ENCODE measurements at regions not wholly inside any gene's neighbourhood (a gene's known extent, or its start where the extent isn't known, plus 50 kb on each side); places are given as distances from the start of the nearest gene placed in this dataset.

DNA sequence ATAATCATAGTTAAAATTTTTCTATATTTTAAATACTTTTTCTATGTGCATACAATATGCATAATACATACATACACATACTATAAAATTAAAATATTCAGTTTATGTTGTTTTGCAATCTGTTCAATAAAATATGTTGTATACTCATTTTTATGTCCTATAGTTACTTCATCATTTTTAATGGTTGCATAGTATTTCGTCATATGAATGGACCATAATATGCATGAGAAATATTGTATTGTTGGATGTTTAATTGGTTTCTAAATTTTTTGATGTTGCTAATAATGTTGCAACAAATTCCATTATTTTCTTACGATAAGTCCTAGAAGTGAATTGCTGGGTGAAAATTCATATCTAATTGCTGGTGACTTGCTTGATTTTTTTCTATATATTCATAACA lies 211.5 kb upstream of the GCFC2 start:
- H3K27me3 Mint-ChIP-seq = no peaks in the 10 kb centered on the region
- H3K4me3 Mint-ChIP-seq = no peak overlapping the region
- no peaks in the 10 kb centered on the region for H3K4me1 ChIP-seq (ENCODE audit: insufficient read depth, low read length)
- peaks cover 0 to 1% of the 10 kb centered on the region in 2 experiments for H3K9me3 ChIP-seq (ENCODE audit: control insufficient read depth in 1 of 2, insufficient read depth in 1 of 2, low read length in 2 of 2)
- H3K36me3 Mint-ChIP-seq (ENCODE audit: low read depth) = no peaks in the 10 kb centered on the region
- DNase-seq = no peak
- POLR2A ChIA-PET = no interaction called here
- H3K27ac Mint-ChIP-seq = no peak overlapping the region
- H3K27ac ChIP-seq (ENCODE audit: low read depth in 1 of 2, low read length in 2 of 2) = no peak overlapping the region
- H3K4me3 ChIP-seq (ENCODE audit: low read length) = no peak overlapping the region
- intact Hi-C loops (cut with DNase I, micrococcal nuclease) = no loop called here
- no peak for ATAC-seq (ENCODE audit: poor library complexity)
- no peaks in the 10 kb centered on the region for H3K27me3 ChIP-seq (ENCODE audit: control insufficient read depth in 1 of 2, insufficient read depth in 2 of 2, low read length in 2 of 2)
- no peaks in the 10 kb centered on the region for H3K9me3 Mint-ChIP-seq
- TF ChIP-seq CTCF (IDR thresholded peaks at IDR 0.05) = no peak
- CTCF ChIA-PET = no interaction called here
- H3K36me3 ChIP-seq (ENCODE audit: insufficient read depth, low read length) = no peaks in the 10 kb centered on the region
- H3K4me1 Mint-ChIP-seq (ENCODE audit: low read depth) = no peaks in the 10 kb centered on the region

- ATAC-seq (ENCODE audit: poor library complexity) (no peak), DNase-seq (no peak)
- no peaks in the 10 kb centered on the region for H3K4me1 Mint-ChIP-seq (ENCODE audit: low read depth)
- Histone ChIP-seq H3K27ac (ENCODE audit: low read depth in 1 of 2, low read length in 2 of 2) (no peak overlapping the region), H3K27me3 (ENCODE audit: control insufficient read depth in 1 of 2, insufficient read depth in 2 of 2, low read length in 2 of 2) (no peaks in the 10 kb centered on the region), H3K36me3 (ENCODE audit: insufficient read depth, low read length) (no peaks in the 10 kb centered on the region), H3K4me1 (ENCODE audit: insufficient read depth, low read length) (no peaks in the 10 kb centered on the region), H3K4me3 (ENCODE audit: low read length) (no peak overlapping the region), H3K9me3 (ENCODE audit: control insufficient read depth in 1 of 2, insufficient read depth in 1 of 2, low read length in 2 of 2) (peaks cover 0 to 3% of the 10 kb centered on the region in 2 experiments)
- no peaks in the 10 kb centered on the region for H3K9me3 Mint-ChIP-seq
- H3K27me3 Mint-ChIP-seq = no peaks in the 10 kb centered on the region
- no peaks in the 10 kb centered on the region for H3K36me3 Mint-ChIP-seq (ENCODE audit: low read depth)
- CTCF ChIA-PET = no interaction called here
- no peak overlapping the region for H3K4me3 Mint-ChIP-seq
- intact Hi-C loops (cut with DNase I, micrococcal nuclease) = no loop called here
- H3K27ac Mint-ChIP-seq = no peak overlapping the region
- POLR2A ChIA-PET = no interaction called here
- TF ChIP-seq CTCF (IDR thresholded peaks at IDR 0.05) = no peak
Measured at GRCh38 chr2:75920859-75921551, 210.3 kb upstream of the GCFC2 start.

- no peaks in the 10 kb centered on the region for H3K27me3 ChIP-seq (ENCODE audit: control insufficient read depth in 1 of 2, insufficient read depth in 2 of 2, low read length in 2 of 2)
- no peaks in the 10 kb centered on the region for H3K36me3 ChIP-seq (ENCODE audit: insufficient read depth, low read length)
- H3K4me3 Mint-ChIP-seq = no peak overlapping the region
- no peak overlapping the region for H3K27ac Mint-ChIP-seq
- H3K27me3 Mint-ChIP-seq = no peaks in the 10 kb centered on the region
- intact Hi-C loops (cut with DNase I, micrococcal nuclease) = no loop called here
- peaks cover 0 to 6% of the 10 kb centered on the region in 2 experiments for H3K9me3 ChIP-seq (ENCODE audit: control insufficient read depth in 1 of 2, insufficient read depth in 1 of 2, low read length in 2 of 2)
- DNase-seq (no peak), ATAC-seq (ENCODE audit: poor library complexity) (no peak)
- H3K27ac ChIP-seq (ENCODE audit: low read depth in 1 of 2, low read length in 2 of 2) = no peak overlapping the region
- TF ChIP-seq CTCF (IDR thresholded peaks at IDR 0.05) = no peak
- ChIA-PET CTCF (no interaction called here), POLR2A (no interaction called here)
- peaks cover 5% of the 10 kb centered on the region for H3K9me3 Mint-ChIP-seq
- no peaks in the 10 kb centered on the region for H3K36me3 Mint-ChIP-seq (ENCODE audit: low read depth)
- H3K4me1 Mint-ChIP-seq (ENCODE audit: low read depth) = no peaks in the 10 kb centered on the region
- H3K4me3 ChIP-seq (ENCODE audit: low read length) = no peak overlapping the region
- no peaks in the 10 kb centered on the region for H3K4me1 ChIP-seq (ENCODE audit: insufficient read depth, low read length)
Measured at GRCh38 chr2:75915851-75916634, 205.3 kb upstream of the GCFC2 start.
